ENCODE measurements at regions not wholly inside any gene's neighbourhood (a gene's known extent, or its start where the extent isn't known, plus 50 kb on each side); places are given as distances from the start of the nearest gene placed in this dataset.

DNA sequence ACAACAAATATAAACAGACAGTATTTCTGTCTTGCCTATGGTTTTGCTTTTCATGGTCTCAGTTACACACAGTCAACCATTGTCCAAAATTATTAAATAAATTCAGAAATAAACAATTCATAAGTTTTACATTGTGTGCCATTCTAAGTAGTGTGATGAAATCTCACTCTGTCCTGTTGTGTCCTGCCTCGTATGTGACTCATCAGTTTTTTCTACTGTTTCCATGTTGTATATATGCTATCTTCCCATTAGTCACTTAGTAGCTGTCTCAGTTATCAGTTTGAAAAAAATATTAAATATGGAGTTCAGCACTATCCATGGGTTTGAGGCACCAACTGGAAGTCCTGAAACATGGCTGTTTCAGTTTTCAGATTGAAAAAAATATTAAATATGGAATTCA, 282.4 kb upstream of the GRM7 start:
- no peak for TF ChIP-seq POLR2AphosphoS5 (IDR thresholded peaks at IDR 0.05; ENCODE audit: insufficient read depth, low read depth, low read length)
- TF ChIP-seq, protein P1, sequence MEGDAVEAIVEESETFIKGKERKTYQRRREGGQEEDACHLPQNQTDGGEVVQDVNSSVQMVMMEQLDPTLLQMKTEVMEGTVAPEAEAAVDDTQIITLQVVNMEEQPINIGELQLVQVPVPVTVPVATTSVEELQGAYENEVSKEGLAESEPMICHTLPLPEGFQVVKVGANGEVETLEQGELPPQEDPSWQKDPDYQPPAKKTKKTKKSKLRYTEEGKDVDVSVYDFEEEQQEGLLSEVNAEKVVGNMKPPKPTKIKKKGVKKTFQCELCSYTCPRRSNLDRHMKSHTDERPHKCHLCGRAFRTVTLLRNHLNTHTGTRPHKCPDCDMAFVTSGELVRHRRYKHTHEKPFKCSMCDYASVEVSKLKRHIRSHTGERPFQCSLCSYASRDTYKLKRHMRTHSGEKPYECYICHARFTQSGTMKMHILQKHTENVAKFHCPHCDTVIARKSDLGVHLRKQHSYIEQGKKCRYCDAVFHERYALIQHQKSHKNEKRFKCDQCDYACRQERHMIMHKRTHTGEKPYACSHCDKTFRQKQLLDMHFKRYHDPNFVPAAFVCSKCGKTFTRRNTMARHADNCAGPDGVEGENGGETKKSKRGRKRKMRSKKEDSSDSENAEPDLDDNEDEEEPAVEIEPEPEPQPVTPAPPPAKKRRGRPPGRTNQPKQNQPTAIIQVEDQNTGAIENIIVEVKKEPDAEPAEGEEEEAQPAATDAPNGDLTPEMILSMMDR (IDR thresholded peaks at IDR 0.05; ENCODE audit: extremely low read depth in 1 of 2, insufficient read depth in 1 of 2, low read depth in 1 of 2, low read length in 2 of 2): no peak
- no peak for TF ChIP-seq EZH2 (IDR thresholded peaks at IDR 0.05; ENCODE audit: borderline replicate concordance, low read depth, low read length, severe bottlenecking)
- TF ChIP-seq POLR2A (IDR thresholded peaks at IDR 0.05; ENCODE audit: low read depth, low read length): no peak

All from endothelial cell of umbilical vein (primary cell).